Mesendoderm (in vitro differentiated cells): ENCODE measurements at regions not wholly inside any gene's neighbourhood (a gene's known extent, or its start where the extent isn't known, plus 50 kb on each side); places are given as distances from the start of the nearest gene placed in this dataset.

Experiments
- DNase-seq: peaks from one replicate; pipeline ENCODE4 v3.0.0; 2013
- H2AK5ac ChIP-seq: 2 replicates; pipeline ENCODE4 v1.6.1; 2013; ENCODE audit warnings: low read length, inconsistent platforms
- H2BK120ac ChIP-seq: 2 replicates; pipeline ENCODE4 v1.6.1; 2013; ENCODE audit warnings: low read depth, mild to moderate bottlenecking, low read length, moderate library complexity, mixed read lengths
- H2BK15ac ChIP-seq: replicated peaks from 2 replicates; pipeline ENCODE4 v1.6.1; 2013; ENCODE audit warnings: low read depth, mild to moderate bottlenecking, moderate library complexity
- H2BK5ac ChIP-seq: 2 replicates; pipeline ENCODE4 v1.6.1; 2013; ENCODE audit warnings: low read length, inconsistent platforms
- H3K18ac ChIP-seq: 2 replicates; pipeline ENCODE4 v1.6.1; 2013; ENCODE audit warnings: mild to moderate bottlenecking, low read length, mixed read lengths
- H3K23ac ChIP-seq: one replicate; pipeline ENCODE4 v1.6.1; 2013; ENCODE audit warnings: low read length
- H3K27ac ChIP-seq: 2 replicates; pipeline ENCODE4 v1.5.1; 2013; ENCODE audit warnings: low read depth, mild to moderate bottlenecking, inconsistent platforms, low read length, moderate library complexity
- H3K27me3 ChIP-seq: 2 replicates; pipeline ENCODE4 v1.6.1; 2013; ENCODE audit warnings: low read length, control low read depth, mild to moderate bottlenecking, inconsistent platforms; ENCODE audit not compliant: insufficient read depth, poor library complexity
- H3K36me3 ChIP-seq: 2 replicates; pipeline ENCODE4 v1.6.1; 2013; ENCODE audit warnings: low read length, inconsistent platforms; ENCODE audit not compliant: control insufficient read depth, insufficient read depth
- H3K4ac ChIP-seq: one replicate; pipeline ENCODE4 v1.6.1; 2013; ENCODE audit warnings: low read depth, mild to moderate bottlenecking, low read length, moderate library complexity
- H3K4me1 ChIP-seq: 2 replicates; pipeline ENCODE4 v1.6.1; 2013; ENCODE audit warnings: low read depth, low read length, inconsistent platforms; ENCODE audit not compliant: control insufficient read depth
- H3K4me2 ChIP-seq: 2 replicates; pipeline ENCODE4 v1.6.1; 2013; ENCODE audit warnings: low read length
- H3K4me3 ChIP-seq: 2 replicates; pipeline ENCODE4 v1.5.1; 2013; ENCODE audit warnings: mild to moderate bottlenecking, low read length
- H3K56ac ChIP-seq: one replicate; pipeline ENCODE4 v1.6.1; 2013; ENCODE audit warnings: low read length
- H3K79me1 ChIP-seq: 2 replicates; pipeline ENCODE4 v1.6.1; 2013; ENCODE audit warnings: low read length, inconsistent platforms
- H3K79me2 ChIP-seq: 2 replicates; pipeline ENCODE4 v1.6.1; 2013; ENCODE audit warnings: mild to moderate bottlenecking, low read length; ENCODE audit not compliant: control insufficient read depth, insufficient read depth
- H3K9ac ChIP-seq: 2 replicates; pipeline ENCODE4 v1.6.1; 2013; ENCODE audit warnings: low read length, inconsistent platforms
- H4K5ac ChIP-seq: one replicate; pipeline ENCODE4 v1.6.1; 2013; ENCODE audit warnings: low read length
- H4K8ac ChIP-seq: one replicate; pipeline ENCODE4 v1.6.1; 2013; ENCODE audit warnings: low read depth, mild to moderate bottlenecking, control low read depth, low read length, moderate library complexity
- WGBS: extraction: QIAGEN DNeasy Blood & Tissue Kit; methylation state at CpG from one replicate; pipeline ENCODE4 v1.1.7; 2013; ENCODE audit warnings: low lambda C conversion rate, missing lambda C conversion rate; ENCODE audit not compliant: insufficient coverage; ENCODE audit errors: extremely low coverage; 5-methylcytosine and 5-hydroxymethylcytosine counted together

- no peak overlapping the region for H3K4ac ChIP-seq
- H3K36me3 ChIP-seq, result no peaks in the 10 kb centered on the region
- no peak overlapping the region for H3K56ac ChIP-seq
- H4K5ac ChIP-seq, result no peak overlapping the region
- no CpG with 5 or more reads among the region's 11 CpGs for WGBS
- no peak overlapping the region for H3K4me2 ChIP-seq
- no peak overlapping the region for H2BK15ac ChIP-seq
- H3K23ac ChIP-seq, result no peak overlapping the region
- no peak overlapping the region for H3K9ac ChIP-seq
- H3K4me3 ChIP-seq, result no peak overlapping the region
- H3K27me3 ChIP-seq, result no peaks in the 10 kb centered on the region
- no peaks in the 10 kb centered on the region for H3K79me1 ChIP-seq
- no peak overlapping the region for H3K18ac ChIP-seq
- H3K4me1 ChIP-seq, result no peaks in the 10 kb centered on the region
- H3K27ac ChIP-seq, result no peak overlapping the region
- no peak overlapping the region for H2AK5ac ChIP-seq
- no peak overlapping the region for H4K8ac ChIP-seq
- no peaks in the 10 kb centered on the region for H3K79me2 ChIP-seq
- no peak overlapping the region for H2BK5ac ChIP-seq
- no peak for DNase-seq
- H2BK120ac ChIP-seq, result no peak overlapping the region
Measured at GRCh38 chr9:126144603-126145456, 181.8 kb upstream of the MVB12B start.

- H3K4me2 ChIP-seq, result no peak overlapping the region
- no peak overlapping the region for H3K4ac ChIP-seq
- WGBS, result no CpG with 5 or more reads among the region's 4 CpGs
- H3K27me3 ChIP-seq, result no peaks in the 10 kb centered on the region
- no peak for DNase-seq
- no peaks in the 10 kb centered on the region for H3K79me2 ChIP-seq
- H3K27ac ChIP-seq, result no peak overlapping the region
- no peak overlapping the region for H4K5ac ChIP-seq
- no peak overlapping the region for H2BK5ac ChIP-seq
- H3K4me1 ChIP-seq, result no peaks in the 10 kb centered on the region
- H3K18ac ChIP-seq, result no peak overlapping the region
- H2BK15ac ChIP-seq, result no peak overlapping the region
- H4K8ac ChIP-seq, result no peak overlapping the region
- H2BK120ac ChIP-seq, result no peak overlapping the region
- peak overlapping the region; percentile 60 for H3K23ac ChIP-seq
- peak overlapping the region; percentile 78 for H3K56ac ChIP-seq
- H3K9ac ChIP-seq, result peak overlapping the region; percentile 44
- peak overlapping the region; percentile 46 for H2AK5ac ChIP-seq
- H3K36me3 ChIP-seq, result no peaks in the 10 kb centered on the region
- no peaks in the 10 kb centered on the region for H3K79me1 ChIP-seq
- no peak overlapping the region for H3K4me3 ChIP-seq
Measured at GRCh38 chr9:126145887-126146253, 180.8 kb upstream of the MVB12B start.

DNA sequence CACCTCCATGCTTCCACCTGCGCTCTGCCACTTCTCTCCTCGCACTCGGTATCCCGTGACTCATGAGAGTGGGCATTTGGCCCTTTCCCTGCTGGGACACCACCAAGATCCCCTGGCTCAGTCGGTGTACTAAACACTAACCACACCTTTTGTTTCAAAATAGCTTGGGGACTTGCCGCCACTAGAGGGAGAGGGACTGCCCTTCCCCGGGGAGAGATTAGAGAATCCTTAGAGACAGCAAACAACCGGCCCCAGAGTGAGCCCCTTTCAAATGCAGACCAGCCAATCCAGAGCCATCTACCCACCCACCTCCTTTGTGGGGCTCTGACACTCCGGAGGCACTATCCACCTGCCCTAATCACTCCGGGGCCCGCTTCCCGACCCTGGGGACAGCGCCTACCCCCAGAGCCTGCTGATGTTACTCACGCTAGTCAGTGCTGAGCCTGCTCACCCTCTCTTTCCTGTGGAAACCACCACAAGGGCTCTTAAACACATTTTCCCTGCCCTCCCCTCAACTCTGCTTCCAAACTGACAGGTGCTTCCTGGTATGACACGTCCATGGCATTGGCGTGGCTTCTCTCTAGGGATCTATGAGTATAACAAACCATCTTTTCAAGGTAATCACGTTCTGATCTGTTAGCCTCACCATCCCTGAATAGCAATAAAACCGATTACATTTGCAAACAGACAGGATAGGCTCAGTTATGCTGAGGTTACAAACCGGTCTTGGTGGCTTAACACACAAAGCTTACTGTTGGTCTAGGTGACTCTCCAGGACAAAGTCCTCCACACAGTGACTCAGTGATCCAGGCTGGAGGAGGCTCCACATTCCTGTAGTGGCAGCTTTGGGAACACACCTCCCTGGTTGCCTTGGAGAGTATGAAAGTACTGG is 180.1 kb upstream of the MVB12B start:
- no CpG with 5 or more reads among the region's 19 CpGs for WGBS
- Histone ChIP-seq H2BK5ac (no peak overlapping the region), H4K5ac (no peak overlapping the region), H3K4me1 (no peaks in the 10 kb centered on the region), H2AK5ac (peak overlapping the region; percentile 46), H3K36me3 (no peaks in the 10 kb centered on the region), H3K79me1 (no peaks in the 10 kb centered on the region), H3K4me2 (peak overlapping the region; percentile 16), H3K27me3 (no peaks in the 10 kb centered on the region), H3K56ac (peak overlapping the region; percentile 78), H3K4ac (no peak overlapping the region), H2BK120ac (no peak overlapping the region), H3K27ac (no peak overlapping the region), H3K4me3 (no peak overlapping the region), H3K79me2 (no peaks in the 10 kb centered on the region), H3K23ac (peak overlapping the region; percentile 60), H2BK15ac (no peak overlapping the region), H4K8ac (no peak overlapping the region), H3K18ac (no peak overlapping the region), H3K9ac (peak overlapping the region; percentile 44)
- peak; percentile 87 for DNase-seq

- no peak overlapping the region for H3K23ac ChIP-seq
- no peak overlapping the region for H4K8ac ChIP-seq
- no peak overlapping the region for H3K56ac ChIP-seq
- H3K79me1 ChIP-seq, result no peaks in the 10 kb centered on the region
- no peak overlapping the region for H3K4me2 ChIP-seq
- no peak overlapping the region for H2BK5ac ChIP-seq
- H2BK15ac ChIP-seq, result no peak overlapping the region
- no CpG with 5 or more reads among the region's 10 CpGs for WGBS
- H3K79me2 ChIP-seq, result no peaks in the 10 kb centered on the region
- H3K4me3 ChIP-seq, result no peak overlapping the region
- no peak overlapping the region for H3K27ac ChIP-seq
- H3K36me3 ChIP-seq, result no peaks in the 10 kb centered on the region
- H3K4me1 ChIP-seq, result no peaks in the 10 kb centered on the region
- no peak overlapping the region for H3K4ac ChIP-seq
- H2AK5ac ChIP-seq, result no peak overlapping the region
- H3K18ac ChIP-seq, result no peak overlapping the region
- H2BK120ac ChIP-seq, result no peak overlapping the region
- H3K27me3 ChIP-seq, result no peaks in the 10 kb centered on the region
- no peak overlapping the region for H3K9ac ChIP-seq
- no peak overlapping the region for H4K5ac ChIP-seq
- DNase-seq, result no peak
Measured at GRCh38 chr9:126147186-126147935, 179.3 kb upstream of the MVB12B start.

DNA sequence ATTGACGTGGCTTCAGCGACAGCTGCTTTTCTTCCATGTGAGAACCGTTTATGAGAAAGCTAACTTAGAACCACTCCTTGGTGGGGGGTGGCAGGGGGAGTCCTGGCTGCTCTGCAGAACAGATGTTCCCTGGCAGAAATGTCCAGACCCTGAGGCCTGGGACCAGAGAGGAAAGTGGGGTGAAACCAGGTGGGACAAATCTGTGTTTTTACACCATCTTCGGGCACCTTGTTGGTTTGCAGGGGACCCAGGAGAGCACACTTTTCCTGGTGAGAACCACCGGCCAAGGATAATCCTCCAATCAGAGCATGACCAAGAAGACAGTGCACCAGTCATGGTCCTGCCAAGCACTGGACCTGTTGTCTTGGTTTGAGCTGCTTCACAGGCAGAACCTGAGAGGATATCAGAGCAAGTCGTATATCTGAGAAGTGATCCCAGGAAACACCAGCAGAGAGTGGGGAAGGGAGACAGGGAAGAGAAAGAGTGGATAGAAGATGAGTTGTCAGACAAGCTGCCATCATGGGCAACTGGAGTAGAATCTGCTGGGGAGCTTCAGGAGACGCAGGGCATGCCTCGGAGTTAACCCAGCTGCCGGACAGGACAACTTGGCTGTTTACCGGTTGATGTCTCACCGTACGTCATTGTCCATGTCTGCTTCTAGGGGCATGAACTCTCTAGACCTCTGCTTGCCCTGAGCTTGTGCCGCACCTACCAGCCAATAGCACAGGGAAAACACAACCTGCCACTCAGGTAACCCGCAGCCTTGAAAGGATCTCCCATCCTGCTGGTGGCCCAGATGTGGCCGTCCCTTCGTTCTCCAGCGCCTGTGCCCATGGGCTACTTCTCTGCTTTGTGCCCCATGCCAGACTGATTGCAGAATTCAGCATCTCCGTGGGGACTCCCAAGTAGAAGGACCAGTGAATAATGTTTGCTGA is 178.4 kb upstream of the MVB12B start:
- no peak overlapping the region for H3K4me3 ChIP-seq
- H3K79me1 ChIP-seq, result no peaks in the 10 kb centered on the region
- H3K4me1 ChIP-seq, result no peaks in the 10 kb centered on the region
- H4K5ac ChIP-seq, result no peak overlapping the region
- no peak overlapping the region for H3K56ac ChIP-seq
- H3K36me3 ChIP-seq, result no peaks in the 10 kb centered on the region
- no peaks in the 10 kb centered on the region for H3K27me3 ChIP-seq
- H4K8ac ChIP-seq, result no peak overlapping the region
- no CpG with 5 or more reads among the region's 18 CpGs for WGBS
- H3K9ac ChIP-seq, result no peak overlapping the region
- no peak overlapping the region for H2BK120ac ChIP-seq
- no peaks in the 10 kb centered on the region for H3K79me2 ChIP-seq
- no peak overlapping the region for H3K18ac ChIP-seq
- no peak overlapping the region for H3K27ac ChIP-seq
- no peak overlapping the region for H3K23ac ChIP-seq
- no peak overlapping the region for H2BK5ac ChIP-seq
- H3K4me2 ChIP-seq, result no peak overlapping the region
- no peak overlapping the region for H2AK5ac ChIP-seq
- no peak overlapping the region for H2BK15ac ChIP-seq
- DNase-seq, result no peak
- no peak overlapping the region for H3K4ac ChIP-seq
